ENCODE measurements at regions not wholly inside any gene's neighbourhood (a gene's known extent, or its start where the extent isn't known, plus 50 kb on each side); places are given as distances from the start of the nearest gene placed in this dataset.

DNA sequence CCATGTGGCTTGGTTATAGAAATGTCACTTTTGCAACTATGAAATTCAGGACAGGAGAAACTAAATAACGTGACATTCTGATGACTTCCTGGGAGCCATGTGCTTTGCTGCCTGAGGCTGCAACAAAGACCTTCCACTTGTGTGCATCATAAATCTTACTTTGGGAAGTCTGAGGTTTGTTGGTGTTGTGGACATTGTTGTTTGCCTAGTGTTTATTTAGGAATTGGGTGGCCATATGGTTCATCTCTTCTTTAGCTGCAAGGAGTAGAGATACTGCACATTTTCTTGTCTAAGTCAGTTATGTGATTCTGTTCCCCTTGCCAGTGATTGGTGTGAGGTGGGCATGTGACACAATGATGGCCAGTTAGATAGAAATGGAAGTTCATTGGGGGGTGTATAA lies 167.3 kb upstream of the SSTR1 start:
- Mint-ChIP-seq H3K27ac (ENCODE audit: unreplicated experiment) (no peak overlapping the region), H3K4me1 (ENCODE audit: unreplicated experiment) (no peaks in the 10 kb centered on the region), H3K36me3 (ENCODE audit: unreplicated experiment) (no peaks in the 10 kb centered on the region), H3K9me3 (ENCODE audit: unreplicated experiment) (peaks cover 4% of the 10 kb centered on the region), H3K4me3 (ENCODE audit: unreplicated experiment) (no peak overlapping the region), H3K27me3 (ENCODE audit: unreplicated experiment) (no peaks in the 10 kb centered on the region)
- TF ChIP-seq, protein P1, sequence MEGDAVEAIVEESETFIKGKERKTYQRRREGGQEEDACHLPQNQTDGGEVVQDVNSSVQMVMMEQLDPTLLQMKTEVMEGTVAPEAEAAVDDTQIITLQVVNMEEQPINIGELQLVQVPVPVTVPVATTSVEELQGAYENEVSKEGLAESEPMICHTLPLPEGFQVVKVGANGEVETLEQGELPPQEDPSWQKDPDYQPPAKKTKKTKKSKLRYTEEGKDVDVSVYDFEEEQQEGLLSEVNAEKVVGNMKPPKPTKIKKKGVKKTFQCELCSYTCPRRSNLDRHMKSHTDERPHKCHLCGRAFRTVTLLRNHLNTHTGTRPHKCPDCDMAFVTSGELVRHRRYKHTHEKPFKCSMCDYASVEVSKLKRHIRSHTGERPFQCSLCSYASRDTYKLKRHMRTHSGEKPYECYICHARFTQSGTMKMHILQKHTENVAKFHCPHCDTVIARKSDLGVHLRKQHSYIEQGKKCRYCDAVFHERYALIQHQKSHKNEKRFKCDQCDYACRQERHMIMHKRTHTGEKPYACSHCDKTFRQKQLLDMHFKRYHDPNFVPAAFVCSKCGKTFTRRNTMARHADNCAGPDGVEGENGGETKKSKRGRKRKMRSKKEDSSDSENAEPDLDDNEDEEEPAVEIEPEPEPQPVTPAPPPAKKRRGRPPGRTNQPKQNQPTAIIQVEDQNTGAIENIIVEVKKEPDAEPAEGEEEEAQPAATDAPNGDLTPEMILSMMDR (IDR thresholded peaks at IDR 0.05), result no peak
- no peak for DNase-seq (ENCODE audit: extremely low spot score, unreplicated experiment)

DNA sequence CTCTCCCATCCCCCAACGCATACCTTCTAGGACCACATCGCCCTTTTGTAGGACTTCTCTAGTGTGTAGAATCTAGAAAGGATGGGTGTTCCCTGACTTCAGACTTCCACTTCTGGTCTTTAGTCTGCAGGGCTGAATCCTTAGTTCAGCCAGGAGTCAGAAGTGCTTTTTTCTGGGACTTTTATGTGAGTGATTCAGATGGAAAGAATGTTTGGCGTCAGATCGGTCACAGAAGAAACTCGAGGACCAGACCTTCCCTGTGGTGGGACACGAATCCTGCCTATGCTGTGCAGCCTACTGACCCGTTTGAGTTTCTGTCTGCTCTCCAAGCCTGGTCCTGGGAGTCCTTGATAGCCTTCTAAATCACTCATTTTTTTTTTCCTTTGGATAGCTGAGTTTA lies 165.4 kb upstream of the SSTR1 start:
- TF ChIP-seq, protein P1 (IDR thresholded peaks at IDR 0.05), result no peak
- Mint-ChIP-seq H3K27me3 (ENCODE audit: unreplicated experiment) (no peaks in the 10 kb centered on the region), H3K27ac (ENCODE audit: unreplicated experiment) (no peak overlapping the region), H3K4me3 (ENCODE audit: unreplicated experiment) (no peak overlapping the region), H3K9me3 (ENCODE audit: unreplicated experiment) (no peaks in the 10 kb centered on the region), H3K4me1 (ENCODE audit: unreplicated experiment) (no peaks in the 10 kb centered on the region), H3K36me3 (ENCODE audit: unreplicated experiment) (no peaks in the 10 kb centered on the region)
- DNase-seq (ENCODE audit: extremely low spot score, unreplicated experiment), result no peak

GRCh38 chr14:38044710-38045109 lies 163.0 kb upstream of the SSTR1 start:
- peaks cover 9% of the 10 kb centered on the region for H3K9me3 Mint-ChIP-seq (ENCODE audit: unreplicated experiment)
- TF ChIP-seq, protein P1 (IDR thresholded peaks at IDR 0.05), result no peak
- H3K27me3 Mint-ChIP-seq (ENCODE audit: unreplicated experiment), result no peaks in the 10 kb centered on the region
- DNase-seq (ENCODE audit: extremely low spot score, unreplicated experiment), result no peak
- H3K36me3 Mint-ChIP-seq (ENCODE audit: unreplicated experiment), result no peaks in the 10 kb centered on the region
- H3K4me1 Mint-ChIP-seq (ENCODE audit: unreplicated experiment), result no peaks in the 10 kb centered on the region
- H3K4me3 Mint-ChIP-seq (ENCODE audit: unreplicated experiment), result no peak overlapping the region
- no peak overlapping the region for H3K27ac Mint-ChIP-seq (ENCODE audit: unreplicated experiment)

- H3K27me3 Mint-ChIP-seq (ENCODE audit: unreplicated experiment), result no peaks in the 10 kb centered on the region
- no peaks in the 10 kb centered on the region for H3K36me3 Mint-ChIP-seq (ENCODE audit: unreplicated experiment)
- H3K4me3 Mint-ChIP-seq (ENCODE audit: unreplicated experiment), result no peak overlapping the region
- no peak overlapping the region for H3K27ac Mint-ChIP-seq (ENCODE audit: unreplicated experiment)
- no peak for DNase-seq (ENCODE audit: extremely low spot score, unreplicated experiment)
- TF ChIP-seq, protein P1 (IDR thresholded peaks at IDR 0.05), result no peak
- H3K4me1 Mint-ChIP-seq (ENCODE audit: unreplicated experiment), result no peaks in the 10 kb centered on the region
- peaks cover 9% of the 10 kb centered on the region for H3K9me3 Mint-ChIP-seq (ENCODE audit: unreplicated experiment)
These were observed 162.2 kb upstream of the SSTR1 start for GRCh38 chr14:38045461-38045860.

GRCh38 chr14:38046160-38046559 lies 161.5 kb upstream of the SSTR1 start:
- Mint-ChIP-seq H3K4me1 (ENCODE audit: unreplicated experiment) (no peaks in the 10 kb centered on the region), H3K27me3 (ENCODE audit: unreplicated experiment) (no peaks in the 10 kb centered on the region), H3K27ac (ENCODE audit: unreplicated experiment) (no peak overlapping the region), H3K9me3 (ENCODE audit: unreplicated experiment) (peaks cover 10% of the 10 kb centered on the region), H3K36me3 (ENCODE audit: unreplicated experiment) (no peaks in the 10 kb centered on the region), H3K4me3 (ENCODE audit: unreplicated experiment) (no peak overlapping the region)
- TF ChIP-seq, protein P1 (IDR thresholded peaks at IDR 0.05), result no peak
- DNase-seq (ENCODE audit: extremely low spot score, unreplicated experiment), result no peak

Measured in osteocyte (in vitro differentiated cells).